CD14-positive monocyte (primary cell): ENCODE measurements at regions not wholly inside any gene's neighbourhood (a gene's known extent, or its start where the extent isn't known, plus 50 kb on each side); places are given as distances from the start of the nearest gene placed in this dataset.

Experiments
- DNase-seq, 3 donors: peaks; one replicate each; pipeline ENCODE4 v3.0.0-alpha.2; 2011 to 2022
- H2AFZ ChIP-seq: 2 replicates; pipeline ENCODE4 v1.6.0; 2012; ENCODE audit warnings: mild to moderate bottlenecking, low read depth, low read length, inconsistent platforms; ENCODE audit not compliant: insufficient read depth, poor library complexity, severe bottlenecking
- H3K27ac ChIP-seq, 2 donors: 1 replicate in 1 of 2; 2 replicates in 1 of 2; pipeline ENCODE4 v1.5.1; 2012 to 2013; ENCODE audit warnings: low read length in 2 of 2, control low read depth in 1 of 2, inconsistent platforms in 1 of 2, low read depth in 1 of 2, mild to moderate bottlenecking in 1 of 2
- H3K27me3 ChIP-seq, 2 donors: one replicate each; pipeline versions ENCODE4 v1.6.0 to v1.6.1; 2011 to 2013; ENCODE audit warnings: low read length in 2 of 2; ENCODE audit not compliant: control insufficient read depth in 2 of 2, insufficient read depth in 2 of 2
- H3K36me3 ChIP-seq, 2 donors: replicated peaks in 1 of 2; 1 replicate in 1 of 2; 2 replicates in 1 of 2; pipeline versions ENCODE4 v1.5.1 to v1.6.1; 2012 to 2013; ENCODE audit warnings: low read length in 2 of 2, control low read depth in 1 of 2, inconsistent platforms in 1 of 2, mild to moderate bottlenecking in 1 of 2; ENCODE audit not compliant: insufficient read depth in 2 of 2, control insufficient read depth in 1 of 2
- H3K4me1 ChIP-seq, 2 donors: 1 replicate in 1 of 2; 2 replicates in 1 of 2; pipeline versions ENCODE4 v1.5.1 to v1.6.1; 2012 to 2013; ENCODE audit warnings: low read length in 2 of 2, control low read depth in 1 of 2, inconsistent platforms in 1 of 2, mild to moderate bottlenecking in 1 of 2, moderate library complexity in 1 of 2; ENCODE audit not compliant: insufficient read depth in 2 of 2, control insufficient read depth in 1 of 2
- H3K4me2 ChIP-seq: replicated peaks from 2 replicates; pipeline ENCODE3; 2012; ENCODE audit warnings: low read length, moderate library complexity, mild to moderate bottlenecking; ENCODE audit not compliant: poor library complexity, severe bottlenecking; ENCODE audit errors: extremely low read depth
- H3K4me3 ChIP-seq, 3 experiments: fragments of 200-600 bp in 1 of 3; sonication (generic) in 1 of 3; replicated peaks in 1 of 3; 1 replicate in 2 of 3; 2 replicates in 1 of 3; pipeline ENCODE4 v1.5.1; 2011 to 2013; ENCODE audit warnings: low read length in 3 of 3, mild to moderate bottlenecking in 3 of 3, control low read depth in 2 of 3, low read depth in 2 of 3, inconsistent platforms in 1 of 3, moderate library complexity in 1 of 3
- H3K79me2 ChIP-seq: 2 replicates; pipeline ENCODE4 v1.6.0; 2012; ENCODE audit warnings: mild to moderate bottlenecking, control low read depth, inconsistent platforms, low read length, moderate library complexity; ENCODE audit not compliant: insufficient read depth
- H3K9ac ChIP-seq: 2 replicates; pipeline ENCODE4 v1.6.0; 2017; ENCODE audit warnings: low read length, mild to moderate bottlenecking; ENCODE audit not compliant: insufficient read depth, poor library complexity, severe bottlenecking
- H3K9me3 ChIP-seq, 2 donors: replicated peaks in 1 of 2; 1 replicate in 1 of 2; 2 replicates in 1 of 2; pipeline versions ENCODE4 v1.5.1 to v1.6.1; 2012 to 2013; ENCODE audit warnings: low read length in 2 of 2, control low read depth in 1 of 2; ENCODE audit not compliant: control insufficient read depth in 1 of 2, insufficient read depth in 1 of 2
- H4K20me1 ChIP-seq: 2 replicates; pipeline ENCODE4 v1.6.0; 2012; ENCODE audit warnings: mild to moderate bottlenecking, low read length, control low read depth, moderate library complexity; ENCODE audit not compliant: insufficient read depth
- H3K27ac Mint-ChIP-seq, 7 donors: one replicate each; pipeline ENCODE4 v1.8.0; 2020; ENCODE audit warnings: mild to moderate bottlenecking in 7 of 7, mixed read lengths in 7 of 7, moderate library complexity in 6 of 7, inconsistent platforms in 2 of 7
- H3K27me3 Mint-ChIP-seq, 3 donors: one replicate each; pipeline ENCODE4 v1.8.0; 2021 to 2022; ENCODE audit warnings: low read depth in 3 of 3, mild to moderate bottlenecking in 3 of 3, mixed read lengths in 3 of 3, moderate library complexity in 3 of 3, inconsistent platforms in 1 of 3
- H3K36me3 Mint-ChIP-seq, 2 donors: one replicate each; pipeline ENCODE4 v1.8.0; 2020; ENCODE audit warnings: mixed read lengths in 2 of 2, inconsistent platforms in 1 of 2, mild to moderate bottlenecking in 1 of 2
- H3K4me1 Mint-ChIP-seq: one replicate; pipeline ENCODE4 v1.8.0; 2020; ENCODE audit warnings: mild to moderate bottlenecking, mixed read lengths
- H3K4me3 Mint-ChIP-seq, 2 donors: one replicate each; pipeline ENCODE4 v1.8.0; 2020; ENCODE audit warnings: mild to moderate bottlenecking in 2 of 2, mixed read lengths in 2 of 2, moderate library complexity in 1 of 2
- H3K9me3 Mint-ChIP-seq, 7 donors: one replicate each; pipeline ENCODE4 v1.8.0; 2020 to 2022; ENCODE audit warnings: mixed read lengths in 7 of 7, mild to moderate bottlenecking in 6 of 7, moderate library complexity in 6 of 7, inconsistent platforms in 2 of 7
- WGBS: methylation state at CpG from one replicate; pipeline ENCODE4 v1.1.5; 2013; ENCODE audit warnings: missing lambda C conversion rate; ENCODE audit not compliant: insufficient coverage; 5-methylcytosine and 5-hydroxymethylcytosine counted together
- intact Hi-C, 2 donors: fragments of 100-400 bp; cut with micrococcal nuclease; formaldehyde crosslinking; loops; one replicate each; pipeline versions ENCODE4 v1.15.0 to v1.15.1; 2023
- TF ChIP-seq, protein P1 (sequence below): fragments of 200-600 bp; IDR thresholded peaks from one replicate; pipeline ENCODE4 v1.8.0; 2022; ENCODE audit warnings: antibody characterized with exemption, mild to moderate bottlenecking

DNA sequence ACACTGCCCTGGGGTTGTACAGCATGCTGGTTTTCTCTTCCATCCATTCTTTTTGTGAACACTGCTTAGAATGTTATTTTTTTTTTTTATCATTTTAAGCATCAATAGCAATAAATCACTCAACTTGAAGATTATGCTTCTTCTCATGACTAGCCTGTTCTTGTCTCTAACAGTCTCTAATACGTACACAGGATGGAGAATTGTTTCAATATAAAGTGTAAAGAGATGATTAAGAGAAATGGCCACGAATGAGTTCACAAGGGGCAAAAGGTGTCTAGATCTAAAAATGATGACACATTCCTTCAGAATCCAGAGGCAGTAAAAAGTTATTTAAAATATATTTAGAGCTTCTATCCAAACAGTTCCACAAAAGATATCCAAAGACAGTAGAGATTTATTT is 390.2 kb downstream of the HDGFL1 start:
- no peak for DNase-seq
- intact Hi-C loops: no loop called here

GRCh38 chr6:22964334-22964733 is 395.0 kb downstream of the HDGFL1 start:
- Mint-ChIP-seq H3K4me3 (no peak overlapping the region), H3K36me3 (no peaks in the 10 kb centered on the region), H3K27me3 (no peaks in the 10 kb centered on the region), H3K27ac (no peak overlapping the region), H3K4me1 (no peaks in the 10 kb centered on the region), H3K9me3 (peaks cover 0 to 9% (median 0%) of the 10 kb centered on the region in 7 donors)
- H3K36me3 ChIP-seq: no peaks in the 10 kb centered on the region
- H3K27me3 ChIP-seq: no peaks in the 10 kb centered on the region
- no peak overlapping the region for H3K27ac ChIP-seq
- no peaks in the 10 kb centered on the region for H3K79me2 ChIP-seq
- TF ChIP-seq, protein P1, sequence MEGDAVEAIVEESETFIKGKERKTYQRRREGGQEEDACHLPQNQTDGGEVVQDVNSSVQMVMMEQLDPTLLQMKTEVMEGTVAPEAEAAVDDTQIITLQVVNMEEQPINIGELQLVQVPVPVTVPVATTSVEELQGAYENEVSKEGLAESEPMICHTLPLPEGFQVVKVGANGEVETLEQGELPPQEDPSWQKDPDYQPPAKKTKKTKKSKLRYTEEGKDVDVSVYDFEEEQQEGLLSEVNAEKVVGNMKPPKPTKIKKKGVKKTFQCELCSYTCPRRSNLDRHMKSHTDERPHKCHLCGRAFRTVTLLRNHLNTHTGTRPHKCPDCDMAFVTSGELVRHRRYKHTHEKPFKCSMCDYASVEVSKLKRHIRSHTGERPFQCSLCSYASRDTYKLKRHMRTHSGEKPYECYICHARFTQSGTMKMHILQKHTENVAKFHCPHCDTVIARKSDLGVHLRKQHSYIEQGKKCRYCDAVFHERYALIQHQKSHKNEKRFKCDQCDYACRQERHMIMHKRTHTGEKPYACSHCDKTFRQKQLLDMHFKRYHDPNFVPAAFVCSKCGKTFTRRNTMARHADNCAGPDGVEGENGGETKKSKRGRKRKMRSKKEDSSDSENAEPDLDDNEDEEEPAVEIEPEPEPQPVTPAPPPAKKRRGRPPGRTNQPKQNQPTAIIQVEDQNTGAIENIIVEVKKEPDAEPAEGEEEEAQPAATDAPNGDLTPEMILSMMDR: no peak
- intact Hi-C loops: no loop called here
- H4K20me1 ChIP-seq: no peaks in the 10 kb centered on the region
- H3K4me1 ChIP-seq: no peaks in the 10 kb centered on the region
- no peak overlapping the region for H2AFZ ChIP-seq
- H3K9me3 ChIP-seq: peaks cover 0 to 4% of the 10 kb centered on the region in 2 donors
- no peak overlapping the region for H3K4me2 ChIP-seq
- no CpG with 5 or more reads among the region's 2 CpGs for WGBS
- no peak for DNase-seq
- no peak overlapping the region for H3K9ac ChIP-seq
- no peak overlapping the region for H3K4me3 ChIP-seq

More for the DNA sequence above, 390.2 kb downstream of the HDGFL1 start:
- H3K36me3 ChIP-seq: no peaks in the 10 kb centered on the region
- Mint-ChIP-seq H3K27ac (no peak overlapping the region), H3K4me1 (peaks cover 7% of the 10 kb centered on the region), H3K9me3 (peaks cover 0 to 9% (median 2%) of the 10 kb centered on the region in 7 donors), H3K27me3 (no peaks in the 10 kb centered on the region), H3K36me3 (no peaks in the 10 kb centered on the region), H3K4me3 (no peak overlapping the region)
- H3K79me2 ChIP-seq: no peaks in the 10 kb centered on the region
- H2AFZ ChIP-seq: no peak overlapping the region
- WGBS: no CpG with 5 or more reads among the region's 2 CpGs
- no peaks in the 10 kb centered on the region for H4K20me1 ChIP-seq
- H3K27me3 ChIP-seq: no peaks in the 10 kb centered on the region
- H3K4me3 ChIP-seq: no peak overlapping the region
- H3K27ac ChIP-seq: no peak overlapping the region
- TF ChIP-seq, protein P1: no peak
- no peak overlapping the region for H3K4me2 ChIP-seq
- no peak overlapping the region for H3K9ac ChIP-seq
- no peaks in the 10 kb centered on the region for H3K4me1 ChIP-seq
- no peaks in the 10 kb centered on the region for H3K9me3 ChIP-seq
